OCI-LY7 (cell line): ENCODE measurements at regions not wholly inside any gene's neighbourhood (a gene's known extent, or its start where the extent isn't known, plus 50 kb on each side); places are given as distances from the start of the nearest gene placed in this dataset.

Source experiments
- BruUV-seq: library from RNA; stranded (reverse); fragments of 400-500 nt; replicated peaks from 2 replicates; lab custom pipeline; 2021; lab: Mats Ljungman, UMichigan
- CTCF ChIA-PET: fragments of 300-600 bp; sonication (Branson Sonifier 250); formaldehyde crosslinking; loops from one replicate; lab custom pipeline; 2022; ENCODE audit warnings: antibody characterized with exemption; ENCODE audit not compliant: unreplicated experiment; lab: Charles Lee
- POLR2A ChIA-PET: fragments of 300-600 bp; sonication (Branson Sonifier 250); formaldehyde crosslinking; loops from one replicate; lab custom pipeline; 2022; ENCODE audit warnings: antibody characterized with exemption; lab: Charles Lee
- DNase-seq: peaks from one replicate; pipeline ENCODE4 v3.0.0-alpha.2; 2015; ENCODE audit warnings: low spot score
- H2AFZ ChIP-seq: fragments of 200-600 bp; sonication (generic), shearing (Covaris generic); 2 replicates; pipeline ENCODE4 v1.6.1; 2014; ENCODE audit warnings: mild to moderate bottlenecking, antibody characterized with exemption, low read length, moderate library complexity
- H3K27ac ChIP-seq: fragments of 200-600 bp; sonication (generic); 2 replicates; pipeline ENCODE4 v1.5.1; 2014; ENCODE audit warnings: mixed run types, low read depth, mild to moderate bottlenecking, moderate library complexity, low read length, inconsistent platforms; ENCODE audit not compliant: poor library complexity, severe bottlenecking
- H3K36me3 ChIP-seq: fragments of 200-600 bp; sonication (generic); 2 replicates; pipeline ENCODE4 v1.6.1; 2014; ENCODE audit warnings: mild to moderate bottlenecking, antibody characterized with exemption, low read length, moderate library complexity, mixed read lengths; ENCODE audit not compliant: insufficient read depth
- H3K4me1 ChIP-seq: fragments of 200-600 bp; sonication (generic); 2 replicates; pipeline ENCODE4 v1.5.1; 2014; ENCODE audit warnings: mild to moderate bottlenecking, low read length; ENCODE audit not compliant: insufficient read depth, poor library complexity, severe bottlenecking
- H3K4me2 ChIP-seq: fragments of 200-600 bp; sonication (generic); 2 replicates; pipeline ENCODE4 v1.6.1; 2014; ENCODE audit warnings: mild to moderate bottlenecking, low read length
- H3K4me3 ChIP-seq: fragments of 200-600 bp; sonication (generic); 2 replicates; pipeline ENCODE4 v1.5.1; 2014; ENCODE audit warnings: mild to moderate bottlenecking, low read depth, low read length; ENCODE audit not compliant: poor library complexity, severe bottlenecking
- H3K79me2 ChIP-seq: fragments of 200-600 bp; sonication (generic); 2 replicates; pipeline ENCODE4 v1.6.1; 2016; ENCODE audit warnings: low read depth, mild to moderate bottlenecking, low read length, moderate library complexity, mixed read lengths; ENCODE audit not compliant: insufficient read depth
- H3K9me2 ChIP-seq: fragments of 200-600 bp; sonication (generic); 2 replicates; pipeline ENCODE4 v1.6.1; 2016; ENCODE audit warnings: mild to moderate bottlenecking, low read length, mixed read lengths; ENCODE audit not compliant: insufficient read depth
- H3K9me3 ChIP-seq: fragments of 200-600 bp; sonication (generic); 2 replicates; pipeline ENCODE4 v1.6.1; 2014; ENCODE audit warnings: mild to moderate bottlenecking, mixed run types, low read length, mixed read lengths
- H4K20me1 ChIP-seq: fragments of 200-600 bp; sonication (generic); 2 replicates; pipeline ENCODE4 v1.6.1; 2014; ENCODE audit warnings: mild to moderate bottlenecking, antibody characterized with exemption, low read length, moderate library complexity, mixed read lengths; ENCODE audit not compliant: insufficient read depth
- CTCF ChIP-seq: fragments of 200-600 bp; sonication (generic); conservative IDR thresholded peaks from 2 replicates; pipeline ENCODE4 v1.5.1; 2014; ENCODE audit warnings: mild to moderate bottlenecking, antibody characterized with exemption, low read length, moderate library complexity, mixed read lengths
- EZH2phosphoT487 ChIP-seq: fragments of 200-600 bp; sonication (generic); IDR thresholded peaks from 2 replicates; pipeline ENCODE4 v1.6.1; 2018; ENCODE audit warnings: low read depth, borderline replicate concordance, mild to moderate bottlenecking, mixed run types, antibody characterized with exemption, low read length, moderate library complexity, mixed read lengths
- intact Hi-C: fragments of 100-400 bp; cut with micrococcal nuclease; formaldehyde crosslinking; loops from one replicate; pipeline ENCODE4 v1.10.0; 2022; ENCODE audit not compliant: unreplicated experiment

- Histone ChIP-seq H3K4me3 (no peak overlapping the region), H4K20me1 (no peaks in the 10 kb centered on the region), H2AFZ (no peak overlapping the region), H3K4me1 (no peaks in the 10 kb centered on the region), H3K79me2 (no peaks in the 10 kb centered on the region), H3K9me2 (no peaks in the 10 kb centered on the region), H3K27ac (no peak overlapping the region), H3K36me3 (no peaks in the 10 kb centered on the region), H3K9me3 (no peaks in the 10 kb centered on the region), H3K4me2 (no peak overlapping the region)
- ChIA-PET CTCF (no interaction called here), POLR2A (no interaction called here)
- TF ChIP-seq CTCF (no peak), EZH2phosphoT487 (no peak)
- BruUV-seq, result no TSS peak
- DNase-seq, result no peak
- intact Hi-C loops, result no loop called here
Observed at GRCh38 chr14:62364800-62365280, 602.6 kb downstream of the SNAPC1 start.

- Histone ChIP-seq H3K79me2 (no peaks in the 10 kb centered on the region), H4K20me1 (no peaks in the 10 kb centered on the region), H3K27ac (no peak overlapping the region), H3K4me3 (no peak overlapping the region), H3K36me3 (no peaks in the 10 kb centered on the region), H3K9me2 (no peaks in the 10 kb centered on the region), H2AFZ (no peak overlapping the region), H3K9me3 (no peaks in the 10 kb centered on the region), H3K4me2 (no peak overlapping the region), H3K4me1 (no peaks in the 10 kb centered on the region)
- TF ChIP-seq CTCF (no peak), EZH2phosphoT487 (no peak)
- intact Hi-C loops, result no loop called here
- BruUV-seq, result no TSS peak
- no peak for DNase-seq
- ChIA-PET CTCF (no interaction called here), POLR2A (no interaction called here)
Observed at GRCh38 chr14:62369919-62370560, 607.8 kb downstream of the SNAPC1 start.

- ChIA-PET CTCF (no interaction called here), POLR2A (no interaction called here)
- TF ChIP-seq CTCF (no peak), EZH2phosphoT487 (no peak)
- no peak overlapping the region for H3K4me2 ChIP-seq
- intact Hi-C loops, result no loop called here
- no peaks in the 10 kb centered on the region for H3K9me2 ChIP-seq
- BruUV-seq, result no TSS peak
- H3K4me3 ChIP-seq, result no peak overlapping the region
- H3K79me2 ChIP-seq, result no peaks in the 10 kb centered on the region
- no peaks in the 10 kb centered on the region for H3K36me3 ChIP-seq
- H3K4me1 ChIP-seq, result no peaks in the 10 kb centered on the region
- H4K20me1 ChIP-seq, result no peaks in the 10 kb centered on the region
- no peak overlapping the region for H2AFZ ChIP-seq
- no peak for DNase-seq
- H3K9me3 ChIP-seq, result no peaks in the 10 kb centered on the region
- H3K27ac ChIP-seq, result no peak overlapping the region
Observed at GRCh38 chr14:62373944-62374343, 611.7 kb downstream of the SNAPC1 start.
